ENCODE measurements at regions not wholly inside any gene's neighbourhood (a gene's known extent, or its start where the extent isn't known, plus 50 kb on each side); places are given as distances from the start of the nearest gene placed in this dataset.

DNA sequence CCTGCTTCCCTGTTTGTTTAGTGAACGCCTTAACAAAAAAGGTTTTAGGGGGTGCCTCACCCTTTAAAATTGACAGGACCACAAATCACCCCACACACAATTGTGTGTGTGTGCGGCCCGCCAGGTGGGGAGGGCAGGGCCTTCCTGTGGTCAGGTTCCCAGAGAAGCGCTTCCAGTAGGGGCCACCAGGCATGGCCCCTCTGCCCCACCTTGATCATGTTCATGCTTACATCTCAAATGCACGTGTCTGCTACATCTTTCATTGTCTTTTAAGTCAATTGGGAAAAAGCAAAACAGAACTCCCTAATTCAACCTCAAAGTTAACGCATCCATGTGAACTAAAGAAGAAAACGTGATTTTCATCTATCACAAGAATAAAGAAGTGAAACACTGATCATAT is 1335.3 kb downstream of the TBC1D22A start:
- TF ChIP-seq EZH2 (IDR thresholded peaks at IDR 0.05; ENCODE audit: low read length, unreplicated experiment) = no peak
- TF ChIP-seq, protein P1, sequence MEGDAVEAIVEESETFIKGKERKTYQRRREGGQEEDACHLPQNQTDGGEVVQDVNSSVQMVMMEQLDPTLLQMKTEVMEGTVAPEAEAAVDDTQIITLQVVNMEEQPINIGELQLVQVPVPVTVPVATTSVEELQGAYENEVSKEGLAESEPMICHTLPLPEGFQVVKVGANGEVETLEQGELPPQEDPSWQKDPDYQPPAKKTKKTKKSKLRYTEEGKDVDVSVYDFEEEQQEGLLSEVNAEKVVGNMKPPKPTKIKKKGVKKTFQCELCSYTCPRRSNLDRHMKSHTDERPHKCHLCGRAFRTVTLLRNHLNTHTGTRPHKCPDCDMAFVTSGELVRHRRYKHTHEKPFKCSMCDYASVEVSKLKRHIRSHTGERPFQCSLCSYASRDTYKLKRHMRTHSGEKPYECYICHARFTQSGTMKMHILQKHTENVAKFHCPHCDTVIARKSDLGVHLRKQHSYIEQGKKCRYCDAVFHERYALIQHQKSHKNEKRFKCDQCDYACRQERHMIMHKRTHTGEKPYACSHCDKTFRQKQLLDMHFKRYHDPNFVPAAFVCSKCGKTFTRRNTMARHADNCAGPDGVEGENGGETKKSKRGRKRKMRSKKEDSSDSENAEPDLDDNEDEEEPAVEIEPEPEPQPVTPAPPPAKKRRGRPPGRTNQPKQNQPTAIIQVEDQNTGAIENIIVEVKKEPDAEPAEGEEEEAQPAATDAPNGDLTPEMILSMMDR (conservative IDR thresholded peaks at IDR 0.05; ENCODE audit: low read depth, low read length) = no peak
- TF ChIP-seq EZH2phosphoT487 (IDR thresholded peaks at IDR 0.05; ENCODE audit: borderline replicate concordance, low read length) = no peak

All from PC-3 (cell line).